AG04450 (cell line): ENCODE measurements at regions not wholly inside any gene's neighbourhood (a gene's known extent, or its start where the extent isn't known, plus 50 kb on each side); places are given as distances from the start of the nearest gene placed in this dataset.
A peak's percentile ranks its signal among the peaks of the same experiment; 100 is the strongest.
"Not testable (repeated sequence)": the region's sequence is repeated elsewhere in the genome, so short reads cannot be mapped to it uniquely, and the experiment has no call there.

ENCODE experiments used
- CTCF ChIA-PET: fragments of 300-600, 350-600 bp; formaldehyde crosslinking; extraction: SDS; loops from one replicate; lab custom pipeline; 2022; ENCODE audit warnings: antibody characterized with exemption, inconsistent platforms; lab: Charles Lee
- POLR2A ChIA-PET: fragments of 350-600 bp; formaldehyde crosslinking; extraction: SDS; loops from one replicate; lab custom pipeline; 2021; ENCODE audit warnings: antibody characterized with exemption, inconsistent platforms; lab: Yijun Ruan, JAX
- DNase-seq: peaks from one replicate; pipeline ENCODE4 v3.0.0-alpha.2; 2011; ENCODE audit warnings: low read depth, low spot score
- H3K27ac ChIP-seq: one replicate; pipeline ENCODE4 v1.5.1; 2012; ENCODE audit warnings: low read depth, low read length, control low read depth
- H3K27me3 ChIP-seq: one replicate; pipeline ENCODE4 v1.6.0; 2012; ENCODE audit warnings: low read length; ENCODE audit not compliant: control insufficient read depth, insufficient read depth
- H3K4me3 ChIP-seq: 2 replicates; pipeline ENCODE4 v1.5.1; 2011; ENCODE audit warnings: mild to moderate bottlenecking, low read depth, low read length, control low read depth
- H3K9me3 ChIP-seq: 2 replicates; pipeline ENCODE4 v1.5.1; 2012; ENCODE audit warnings: low read length; ENCODE audit not compliant: control insufficient read depth, insufficient read depth
- CTCF ChIP-seq: IDR thresholded peaks from 2 replicates; pipeline ENCODE4 v1.5.1; 2011; ENCODE audit warnings: low read depth, low read length, control low read depth, inconsistent platforms

GRCh38 chr4:28109801-28110200 is 1249.2 kb downstream of the STIM2 start:
- ChIA-PET CTCF (no interaction called here), POLR2A (no interaction called here)
- DNase-seq: no peak
- TF ChIP-seq CTCF: no peak
- Histone ChIP-seq H3K27me3 (no peaks in the 10 kb centered on the region), H3K4me3 (no peak overlapping the region), H3K9me3 (peaks cover 7% of the 10 kb centered on the region; the same call in 1 of the 2 replicates), H3K27ac (no peak overlapping the region)

- CTCF ChIA-PET, DNase-seq, POLR2A ChIA-PET, H3K27ac ChIP-seq, H3K27me3 ChIP-seq, H3K4me3 ChIP-seq: not testable (repeated sequence)
- peaks cover 14% of the 10 kb centered on the region; the same call in 1 of the 2 replicates for H3K9me3 ChIP-seq
Measured at GRCh38 chr4:28112691-28113335, 1252.2 kb downstream of the STIM2 start.

GRCh38 chr4:28113586-28113985 is 1252.9 kb downstream of the STIM2 start:
- H3K27me3 ChIP-seq, DNase-seq, H3K27ac ChIP-seq, H3K4me3 ChIP-seq, CTCF ChIA-PET, POLR2A ChIA-PET: not testable (repeated sequence)
- H3K9me3 ChIP-seq: peaks cover 14% of the 10 kb centered on the region; the same call in 1 of the 2 replicates

- H3K27ac ChIP-seq, H3K27me3 ChIP-seq, H3K4me3 ChIP-seq, CTCF ChIA-PET, POLR2A ChIA-PET, DNase-seq: not testable (repeated sequence)
- H3K9me3 ChIP-seq: peaks cover 14% of the 10 kb centered on the region; the same call in 1 of the 2 replicates
Measured at GRCh38 chr4:28116526-28117083, 1256.0 kb downstream of the STIM2 start.

- peaks cover 14% of the 10 kb centered on the region; the same call in 1 of the 2 replicates for H3K9me3 ChIP-seq
- no peak for TF ChIP-seq CTCF
- POLR2A ChIA-PET: no interaction called here
- H3K27ac ChIP-seq: no peak overlapping the region
- CTCF ChIA-PET: interaction anchor here (0.6 kb wide), 1 partner anchor 471 kb away, joined by 3 read pairs; no protein-coding TSS in a partner anchor
- DNase-seq: no peak
- peak overlapping the region; percentile 20; the same call in 1 of the 2 replicates for H3K4me3 ChIP-seq
- no peaks in the 10 kb centered on the region for H3K27me3 ChIP-seq
Measured at GRCh38 chr4:28117084-28117682, 1256.5 kb downstream of the STIM2 start.

- H3K4me3 ChIP-seq: no peak overlapping the region
- ChIA-PET CTCF (no interaction called here), POLR2A (no interaction called here)
- no peak for DNase-seq
- H3K27ac ChIP-seq: no peak overlapping the region
- no peak for TF ChIP-seq CTCF
- H3K9me3 ChIP-seq: no peaks in the 10 kb centered on the region
- no peaks in the 10 kb centered on the region for H3K27me3 ChIP-seq
Measured at GRCh38 chr4:28146191-28146590, 1285.5 kb downstream of the STIM2 start.
